Skeletal muscle cell (primary cell): ENCODE measurements at regions not wholly inside any gene's neighbourhood (a gene's known extent, or its start where the extent isn't known, plus 50 kb on each side); places are given as distances from the start of the nearest gene placed in this dataset.

Source experiments
- DNase-seq: peaks from one replicate; pipeline ENCODE4 v3.0.0-alpha.2; 2010; ENCODE audit warnings: low read depth
- H3K4me3 ChIP-seq: 2 replicates; pipeline ENCODE4 v1.5.1; 2011; ENCODE audit warnings: low read depth, mild to moderate bottlenecking, control low read depth, low read length, moderate library complexity

- no peak overlapping the region for H3K4me3 ChIP-seq
- no peak for DNase-seq
Observed at GRCh38 chr15:70308735-70309434, 211.2 kb upstream of the TLE3 start.

- no peak for DNase-seq
- H3K4me3 ChIP-seq = no peak overlapping the region
Observed at GRCh38 chr15:70308011-70308734, 210.5 kb upstream of the TLE3 start.

DNA sequence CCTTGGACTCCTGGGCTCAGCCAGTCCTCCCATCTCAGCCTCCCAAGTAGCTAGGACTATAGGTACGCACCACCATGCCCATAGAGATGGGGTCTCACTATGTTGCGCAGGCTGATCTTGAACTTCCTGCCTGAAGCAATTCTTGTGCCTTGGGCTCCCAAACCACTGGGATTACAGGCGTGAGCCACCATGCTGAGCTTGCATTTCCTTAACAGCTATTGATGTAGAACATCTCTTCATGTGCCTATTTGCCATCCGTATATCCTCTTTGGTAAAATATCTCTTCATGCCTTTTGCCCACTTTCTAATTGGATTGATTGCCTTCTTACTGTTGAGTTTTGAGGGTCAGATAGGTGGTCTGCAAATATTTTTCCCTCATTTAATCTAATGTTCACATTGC is 208.9 kb upstream of the TLE3 start:
- no peak for DNase-seq
- no peak overlapping the region for H3K4me3 ChIP-seq

DNA sequence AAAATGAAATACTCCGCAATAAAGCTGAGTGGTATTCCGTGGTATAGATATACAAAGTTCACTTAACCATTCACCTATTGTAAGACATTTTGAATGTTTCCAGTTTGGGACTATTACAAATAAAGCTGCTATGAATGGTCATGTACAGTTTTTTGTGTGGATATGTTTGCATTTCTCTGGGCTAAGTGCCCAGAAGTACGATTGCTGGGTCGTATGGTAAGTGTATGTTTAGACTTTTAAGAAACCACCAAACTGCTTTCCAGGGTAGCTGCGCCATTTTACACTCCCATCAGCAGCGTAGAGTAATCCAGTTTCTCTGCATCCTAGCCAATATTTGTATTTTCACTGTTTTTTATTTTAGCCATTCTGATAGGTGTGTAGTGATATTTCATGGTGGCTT is 208.4 kb upstream of the TLE3 start:
- no peak for DNase-seq
- H3K4me3 ChIP-seq = no peak overlapping the region

DNA sequence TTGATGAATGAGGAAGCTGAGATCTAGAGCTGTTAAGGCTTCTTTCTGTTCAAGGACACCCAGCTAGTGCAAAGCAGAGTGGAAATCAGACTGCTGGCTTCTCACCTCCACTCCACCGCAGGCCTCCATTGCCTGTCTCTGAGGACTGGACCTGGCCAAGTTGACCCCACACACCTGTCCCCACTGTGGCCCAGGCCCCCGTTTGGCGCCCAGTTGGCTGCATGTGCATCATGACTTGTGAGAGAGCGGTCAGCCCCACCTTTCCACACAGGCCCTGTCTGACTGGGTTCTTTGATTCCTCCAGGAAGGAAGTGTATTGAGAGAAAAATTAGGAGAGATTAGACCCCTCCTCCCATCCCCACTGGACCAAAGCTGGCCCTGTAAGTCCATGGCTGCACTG is 206.3 kb upstream of the TLE3 start:
- no peak for DNase-seq
- H3K4me3 ChIP-seq = no peak overlapping the region

GRCh38 chr15:70302360-70302759 is 204.6 kb upstream of the TLE3 start:
- DNase-seq = no peak
- no peak overlapping the region for H3K4me3 ChIP-seq

DNA sequence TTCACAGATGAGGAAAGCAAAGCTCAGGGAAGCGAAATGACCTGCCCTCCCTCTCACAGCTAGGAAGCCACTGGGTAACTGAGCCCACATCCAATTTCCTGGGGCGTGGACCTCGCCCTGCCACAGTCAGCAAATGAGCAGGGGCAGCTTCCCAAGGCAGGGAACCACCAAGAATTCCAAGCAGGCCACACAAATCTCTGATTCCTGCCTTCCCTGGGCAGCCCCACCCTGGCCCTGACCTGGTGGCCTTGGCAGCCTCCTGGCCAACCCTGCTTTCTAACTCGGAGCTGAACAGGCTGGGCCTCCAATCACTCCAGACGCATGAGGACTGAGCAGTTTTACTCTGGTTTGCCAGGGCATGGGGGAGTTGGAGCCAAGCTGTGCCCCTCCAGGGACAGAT is 203.7 kb upstream of the TLE3 start:
- H3K4me3 ChIP-seq = no peak overlapping the region
- no peak for DNase-seq

- H3K4me3 ChIP-seq = no peak overlapping the region
- no peak for DNase-seq
Observed at GRCh38 chr15:70299931-70300869, 202.5 kb upstream of the TLE3 start.

DNA sequence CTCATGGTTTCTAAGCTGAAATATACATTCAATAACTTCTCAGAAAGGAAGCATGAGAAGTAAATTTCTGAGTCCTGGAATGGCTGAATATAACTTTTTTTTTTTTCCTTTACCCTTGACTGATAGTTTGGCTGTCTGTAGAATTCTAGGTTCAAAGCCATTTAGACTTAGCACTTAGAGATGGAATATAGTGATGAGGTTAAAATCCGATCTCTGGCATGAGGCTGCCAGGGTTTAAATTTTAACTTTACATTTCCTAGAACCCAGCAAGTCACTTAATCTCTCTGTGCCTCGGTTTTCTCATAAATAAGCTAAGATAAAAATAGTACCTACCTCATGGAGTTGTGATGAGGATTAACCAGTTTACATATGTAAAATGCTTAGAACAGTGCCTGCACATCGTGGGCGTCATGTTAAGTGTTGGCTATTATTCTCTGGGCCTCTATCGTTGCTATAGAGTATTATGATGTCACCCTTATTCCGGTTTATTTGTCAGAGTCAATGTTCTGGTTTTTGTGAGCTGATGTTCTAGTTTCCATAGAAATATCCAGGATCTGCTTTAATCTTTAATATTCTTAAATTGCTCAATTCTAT is 199.8 kb upstream of the TLE3 start:
- no peak overlapping the region for H3K4me3 ChIP-seq
- no peak for DNase-seq

DNA sequence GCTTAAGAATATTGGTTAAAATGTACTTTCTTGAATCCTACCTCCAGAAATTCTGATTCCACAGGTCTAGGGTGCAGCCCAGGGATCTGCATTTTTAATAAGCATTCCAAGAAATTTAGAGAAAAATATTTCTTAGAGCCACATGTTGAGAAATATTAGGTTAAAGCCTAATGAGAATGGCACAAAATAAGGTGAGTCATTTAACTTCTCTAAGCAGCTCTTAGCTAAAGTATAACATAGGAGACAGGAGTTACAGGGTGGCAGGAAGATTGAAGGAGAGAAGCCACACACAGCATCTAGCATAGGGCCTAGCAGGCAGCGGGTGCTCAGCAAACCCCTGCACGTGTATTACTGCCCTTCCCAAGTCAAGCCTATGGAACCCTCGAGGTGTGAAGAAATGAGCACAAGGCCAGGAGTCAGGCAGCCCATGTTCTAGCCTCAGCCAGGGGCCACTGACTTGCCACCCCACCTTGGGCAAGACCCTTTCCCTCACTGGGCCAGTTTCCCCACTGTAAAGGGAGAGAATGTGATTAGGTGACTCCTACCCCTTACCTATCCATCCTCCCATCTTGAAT is 197.1 kb upstream of the TLE3 start:
- no peak for DNase-seq
- H3K4me3 ChIP-seq = no peak overlapping the region

DNA sequence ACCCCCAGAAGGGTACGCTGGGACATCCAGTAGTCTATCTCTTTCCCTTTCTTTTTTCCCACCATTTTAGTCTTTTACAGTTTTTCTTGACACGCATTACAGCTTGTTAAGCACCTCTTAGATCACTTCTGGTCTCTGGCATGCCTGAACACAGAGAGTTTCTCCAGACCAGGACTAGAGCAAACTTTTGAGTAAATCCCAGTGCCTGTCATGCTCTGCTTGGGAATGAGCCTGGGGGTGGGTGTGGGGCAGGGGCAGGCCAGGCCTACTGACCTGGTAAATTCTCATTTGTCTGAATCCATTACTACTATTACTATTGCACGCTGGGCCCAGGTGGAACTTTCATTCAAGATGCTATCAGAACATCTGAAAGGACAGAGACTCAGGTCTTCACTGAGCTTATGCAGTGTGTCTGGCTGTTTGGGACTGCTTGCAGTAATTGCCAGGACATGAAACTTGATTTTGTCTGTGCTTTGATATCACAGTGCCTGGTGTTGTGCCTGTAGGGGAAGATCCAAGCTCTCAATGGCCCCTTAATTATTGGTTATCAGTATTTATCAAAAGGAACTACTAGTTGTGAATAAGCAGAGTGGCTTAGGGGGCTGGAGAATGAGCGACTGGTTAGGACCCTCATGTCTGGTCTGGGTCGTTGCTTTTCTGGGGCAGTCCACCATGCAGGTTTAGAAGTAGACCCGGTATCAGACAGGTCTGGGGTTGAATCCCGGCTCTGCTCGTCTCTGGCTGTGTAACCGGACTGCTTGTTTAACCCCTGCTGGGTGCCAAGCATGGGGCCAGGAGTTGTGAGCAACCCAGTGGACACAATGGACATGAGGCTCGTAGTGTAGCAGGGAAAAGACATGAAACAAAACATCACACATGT is 196.1 kb upstream of the TLE3 start:
- no peak for DNase-seq
- H3K4me3 ChIP-seq = no peak overlapping the region

- H3K4me3 ChIP-seq = no peak overlapping the region
- DNase-seq = no peak
Observed at GRCh38 chr15:70293138-70293537, 195.4 kb upstream of the TLE3 start.

GRCh38 chr15:70292076-70292760 is 194.5 kb upstream of the TLE3 start:
- DNase-seq = no peak
- H3K4me3 ChIP-seq = no peak overlapping the region

DNA sequence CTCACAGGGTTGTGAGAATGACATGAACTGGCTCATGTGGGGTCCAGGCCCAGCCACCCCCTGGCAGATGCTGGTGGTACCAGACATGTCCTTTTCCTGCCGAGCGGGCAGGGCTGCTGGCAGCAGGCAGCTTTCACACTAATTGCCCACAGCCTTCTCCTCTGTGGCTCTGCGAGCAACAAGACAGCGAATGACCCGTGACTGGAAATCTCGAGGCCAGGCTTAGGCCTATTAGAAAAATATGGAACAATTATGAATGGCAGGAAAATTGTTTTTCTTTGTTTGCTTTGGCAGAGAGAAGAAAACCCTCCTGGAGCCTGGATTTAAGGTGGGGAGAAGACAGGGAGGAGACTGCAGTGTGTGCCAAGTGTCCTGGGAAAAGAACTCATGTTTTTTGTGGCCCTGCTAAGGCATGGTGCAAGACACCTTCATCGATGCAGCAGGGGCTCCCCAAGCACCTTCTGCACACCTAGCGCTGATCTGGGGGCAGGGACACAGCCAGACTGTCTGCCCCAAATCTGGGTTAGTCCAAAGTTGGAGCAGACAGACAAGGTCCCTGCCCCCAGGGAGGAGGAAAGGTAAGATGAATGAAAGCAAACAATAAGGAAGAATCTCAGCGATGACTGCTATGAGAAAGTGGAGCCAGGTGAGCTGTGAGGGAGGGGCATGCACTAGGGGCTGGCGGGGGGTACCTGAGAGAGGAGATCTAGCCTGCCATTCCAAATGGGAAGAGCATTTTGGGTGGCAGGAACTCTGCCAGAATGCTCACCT is 193.8 kb upstream of the TLE3 start:
- no peak for DNase-seq
- H3K4me3 ChIP-seq = no peak overlapping the region

GRCh38 chr15:70290708-70291107 is 193.0 kb upstream of the TLE3 start:
- H3K4me3 ChIP-seq = no peak overlapping the region
- DNase-seq = no peak

DNA sequence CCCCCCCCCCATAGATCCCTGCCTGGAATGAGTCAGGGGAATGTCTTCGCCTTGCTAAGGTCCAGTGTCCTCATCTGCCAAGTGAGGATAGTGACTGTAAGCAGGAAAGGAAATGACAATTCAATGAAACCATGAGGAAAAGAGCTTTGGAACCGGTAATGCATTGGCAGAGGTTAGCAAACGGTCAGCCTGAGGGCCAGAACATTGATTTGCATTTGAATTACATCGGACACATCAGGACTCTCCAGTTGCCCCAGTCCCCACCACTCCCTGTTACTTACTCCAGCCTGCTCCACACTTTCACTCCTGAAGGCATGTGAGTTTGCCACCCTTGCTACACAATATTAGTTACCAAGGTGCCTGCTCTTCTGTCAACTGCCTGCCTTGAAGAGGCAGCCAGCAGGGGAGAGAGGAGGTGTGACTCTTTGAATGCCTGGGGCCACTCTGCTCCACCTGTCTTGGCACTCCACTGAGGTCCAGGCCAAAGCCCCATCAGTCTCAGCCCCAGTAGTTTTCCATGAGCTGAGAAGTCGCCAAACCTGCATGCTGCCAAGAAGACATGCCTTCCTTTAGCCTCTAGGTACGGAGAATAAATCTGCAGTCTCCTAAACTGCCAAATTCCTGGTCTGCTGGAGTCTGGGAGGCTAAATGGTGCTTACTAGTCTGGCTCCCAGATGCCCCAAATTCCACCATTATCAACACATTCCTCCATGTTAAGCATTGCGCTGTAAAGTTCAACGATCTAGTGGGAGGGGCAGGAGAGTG is 191.7 kb upstream of the TLE3 start:
- no peak overlapping the region for H3K4me3 ChIP-seq
- DNase-seq = no peak
